Fibroblast of the conjunctiva (primary cell): ENCODE measurements at regions not wholly inside any gene's neighbourhood (a gene's known extent, or its start where the extent isn't known, plus 50 kb on each side); places are given as distances from the start of the nearest gene placed in this dataset.

Experiments used
- DNase-seq: peaks from one replicate; pipeline ENCODE4 v3.0.0-alpha.2; 2010; ENCODE audit warnings: low read depth

DNA sequence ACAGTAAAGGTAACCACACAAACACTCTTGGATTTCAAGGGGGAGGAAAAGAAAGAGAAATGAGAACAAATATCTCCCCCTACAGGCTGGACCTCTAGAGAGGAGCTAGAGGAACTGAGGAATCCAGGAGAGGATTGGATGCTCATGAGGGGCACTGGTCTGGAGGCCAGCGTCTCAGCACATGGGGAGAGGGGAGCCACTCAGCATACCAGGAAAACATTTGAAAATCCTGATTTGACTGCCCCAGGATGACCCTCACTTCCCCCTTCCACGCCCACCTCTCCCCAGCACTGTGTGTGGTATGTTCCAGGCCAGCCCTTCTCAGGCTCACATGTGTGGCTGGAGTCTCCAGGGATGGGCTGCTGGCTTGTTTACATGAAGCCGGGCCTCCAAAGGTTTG is 396.8 kb upstream of the ID2 start:
- DNase-seq = no peak

DNA sequence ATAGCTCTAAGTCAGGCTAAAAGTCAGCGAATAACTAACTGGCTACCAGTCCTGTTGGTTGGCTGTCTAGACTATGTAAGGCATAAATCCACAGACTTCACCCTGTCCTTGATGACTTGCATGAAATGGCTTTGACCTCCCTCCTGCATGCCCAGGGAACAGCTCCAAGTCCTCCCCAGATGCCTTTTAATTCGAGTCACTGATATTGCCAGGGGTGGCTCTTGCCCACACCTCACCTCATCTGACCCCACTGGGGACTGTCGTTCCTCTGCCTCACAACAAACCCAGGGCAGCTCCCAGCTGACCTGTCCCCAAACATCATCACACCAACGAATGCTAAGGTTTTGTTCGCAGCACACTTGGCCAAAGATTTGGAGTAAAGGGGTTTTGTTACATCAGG is 396.0 kb upstream of the ID2 start:
- DNase-seq = no peak

DNA sequence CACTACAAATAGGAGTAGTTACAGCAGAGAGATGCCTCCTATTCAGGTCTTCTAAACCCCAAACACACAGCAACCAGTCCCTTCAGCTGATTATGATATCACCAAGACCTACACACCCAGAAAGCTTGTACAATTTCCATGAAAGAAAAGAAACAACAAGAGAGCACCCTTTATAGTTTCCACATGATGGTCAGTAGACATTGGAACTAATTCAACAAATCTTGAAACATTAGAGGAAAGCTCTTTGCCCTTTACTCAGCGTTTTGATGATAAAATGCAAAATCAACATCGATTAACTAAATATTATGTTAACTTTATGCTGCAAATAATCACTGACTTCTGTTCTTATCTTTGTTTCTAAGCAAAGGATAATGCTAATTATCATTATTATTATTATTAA is 393.6 kb upstream of the ID2 start:
- DNase-seq = no peak

DNA sequence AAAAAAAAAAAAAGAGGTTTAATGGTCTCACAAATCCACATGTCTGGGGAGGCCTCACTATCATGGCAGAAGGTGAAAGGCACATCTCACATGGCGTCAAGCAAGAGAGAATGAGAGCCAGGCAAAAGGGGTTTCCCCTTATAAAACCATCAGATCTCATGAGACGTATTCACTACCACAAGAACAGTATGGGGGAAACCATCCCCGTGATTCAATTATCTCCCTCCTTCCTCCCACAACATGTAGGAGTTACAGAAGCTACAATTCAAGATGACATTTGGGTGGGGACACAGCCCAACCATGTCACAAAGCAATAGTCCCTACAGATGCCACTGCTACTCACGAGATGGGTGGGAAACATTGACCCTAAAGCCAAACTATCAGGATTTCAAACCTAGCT is 392.7 kb upstream of the ID2 start:
- no peak for DNase-seq

DNA sequence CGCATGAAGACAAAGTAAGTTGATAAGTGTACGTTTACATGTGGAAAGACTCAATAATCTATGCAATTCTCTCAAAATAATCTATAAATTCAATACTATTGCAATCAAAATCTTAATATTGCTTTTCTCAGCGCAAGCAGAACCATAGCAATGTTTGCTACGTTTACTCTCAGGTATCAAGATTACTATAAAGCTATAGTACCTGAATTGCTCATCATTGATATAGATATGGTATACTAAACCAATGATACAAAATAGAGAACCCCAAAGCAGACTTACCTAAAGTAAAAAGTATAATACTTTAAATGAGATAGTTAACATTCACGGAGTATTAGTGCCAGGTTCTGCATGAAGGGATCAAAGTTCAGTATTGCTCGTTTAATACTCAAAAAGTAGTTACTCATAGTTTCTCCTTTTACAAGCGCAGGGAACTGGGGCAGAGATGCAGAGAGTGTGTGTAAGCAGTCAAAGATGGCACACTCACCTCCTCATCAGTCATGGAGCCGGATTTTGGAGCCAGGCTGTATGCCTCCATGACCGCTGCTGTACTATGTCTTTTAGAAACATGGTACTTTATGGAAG is 391.0 kb upstream of the ID2 start:
- no peak for DNase-seq

GRCh38 chr2:8296306-8296705 is 385.6 kb upstream of the ID2 start:
- DNase-seq = no peak

DNA sequence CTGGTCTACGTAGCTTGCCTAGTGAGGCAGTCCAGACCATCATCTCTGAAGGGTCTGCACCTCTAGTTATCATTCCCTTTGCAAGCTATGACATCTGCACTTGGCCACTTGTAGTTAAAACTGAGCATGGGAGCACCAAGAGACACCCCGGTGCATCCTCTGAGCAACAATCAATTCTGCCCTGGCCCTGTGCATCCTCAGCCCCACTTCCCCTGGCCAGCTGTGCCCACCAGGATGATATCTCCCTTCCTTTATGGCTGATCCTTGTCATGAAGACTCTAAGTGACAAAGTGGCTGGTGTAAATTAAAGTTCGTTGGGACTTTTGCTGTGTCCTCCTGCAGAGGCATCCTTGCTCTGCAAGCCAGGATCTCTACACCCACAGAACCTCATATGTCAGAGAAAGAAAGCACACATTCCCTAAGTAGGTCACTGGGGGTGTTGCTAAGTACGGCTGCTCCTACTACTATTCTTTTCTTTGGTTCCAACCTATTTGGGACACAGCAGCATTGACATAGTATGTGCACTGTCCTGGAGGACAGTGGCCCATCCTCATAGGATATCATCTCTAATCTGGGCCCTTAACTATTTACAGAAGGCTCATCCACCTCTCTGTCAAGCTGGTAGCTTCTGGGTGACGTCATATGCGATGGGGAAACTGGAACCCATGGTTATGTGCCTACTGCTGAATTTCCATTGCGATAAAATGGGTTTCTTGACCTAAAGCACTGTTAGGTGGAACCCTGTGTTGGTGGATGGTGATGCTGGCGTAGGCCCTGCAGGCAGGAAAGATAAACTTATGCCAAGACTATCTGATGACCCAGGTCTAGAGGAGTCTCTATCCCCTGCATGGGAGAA is 384.3 kb upstream of the ID2 start:
- DNase-seq = no peak

DNA sequence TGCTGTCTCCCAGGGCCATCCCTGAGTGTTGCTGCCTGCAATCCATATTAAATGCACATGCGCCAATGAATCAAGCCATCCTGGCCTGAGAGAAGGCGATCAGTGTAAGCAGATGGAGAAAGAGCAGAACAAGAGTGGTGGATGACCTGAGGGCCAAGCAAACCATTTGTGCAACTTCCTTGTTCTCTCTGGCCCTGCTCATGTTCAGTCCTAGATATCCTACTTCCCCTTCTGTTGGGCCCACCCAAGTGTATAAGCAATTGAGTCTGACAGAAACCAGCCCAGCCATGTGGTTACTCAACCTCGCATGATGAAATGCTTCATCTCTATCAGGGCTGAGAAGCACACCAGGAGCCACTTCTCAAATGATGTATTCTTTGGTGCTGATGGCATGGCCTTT is 383.1 kb upstream of the ID2 start:
- DNase-seq = no peak

GRCh38 chr2:8300216-8300615 is 381.6 kb upstream of the ID2 start:
- no peak for DNase-seq

DNA sequence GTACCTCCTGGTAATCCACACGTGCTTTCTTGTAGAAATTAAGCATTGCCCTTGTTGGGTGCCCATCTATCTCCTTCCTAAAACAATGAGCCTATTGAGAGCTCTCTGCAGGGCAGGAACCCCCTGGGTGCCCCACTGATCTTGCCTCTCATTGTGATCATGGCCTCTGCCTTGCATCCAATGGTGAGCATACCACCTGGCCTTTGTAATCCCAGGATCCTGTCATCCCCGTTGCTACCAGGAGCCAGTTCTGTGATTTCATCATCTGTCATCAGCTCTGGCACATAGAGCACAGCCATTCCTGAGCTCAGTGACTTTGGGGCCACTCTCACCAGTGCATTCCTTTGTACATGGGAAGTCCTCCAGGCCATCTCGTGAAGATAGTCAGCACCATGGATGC is 381.0 kb upstream of the ID2 start:
- DNase-seq = no peak

DNA sequence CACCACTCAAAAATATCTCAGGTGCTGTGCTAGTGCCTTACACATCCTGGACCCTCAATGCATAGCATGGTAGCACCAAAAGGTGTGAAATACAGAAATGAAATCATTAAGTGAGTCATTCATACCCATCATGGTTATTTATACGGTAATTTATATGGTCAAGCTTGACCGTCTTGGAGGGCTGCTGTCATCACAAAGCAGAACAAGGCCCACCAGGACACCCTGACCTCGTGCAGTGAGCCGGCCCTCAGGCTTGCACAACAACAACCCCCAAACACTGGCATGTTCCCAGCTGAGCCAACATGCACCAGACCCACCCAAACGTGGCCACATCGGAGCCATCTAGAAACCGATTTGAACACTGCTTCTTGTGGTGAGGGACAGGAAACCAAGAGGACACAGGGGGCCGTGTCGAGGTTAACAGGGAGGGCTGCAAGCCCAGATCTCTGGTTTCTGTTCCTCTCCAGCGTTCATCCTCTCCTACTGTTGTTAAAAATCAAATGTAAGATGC is 378.5 kb upstream of the ID2 start:
- no peak for DNase-seq

DNA sequence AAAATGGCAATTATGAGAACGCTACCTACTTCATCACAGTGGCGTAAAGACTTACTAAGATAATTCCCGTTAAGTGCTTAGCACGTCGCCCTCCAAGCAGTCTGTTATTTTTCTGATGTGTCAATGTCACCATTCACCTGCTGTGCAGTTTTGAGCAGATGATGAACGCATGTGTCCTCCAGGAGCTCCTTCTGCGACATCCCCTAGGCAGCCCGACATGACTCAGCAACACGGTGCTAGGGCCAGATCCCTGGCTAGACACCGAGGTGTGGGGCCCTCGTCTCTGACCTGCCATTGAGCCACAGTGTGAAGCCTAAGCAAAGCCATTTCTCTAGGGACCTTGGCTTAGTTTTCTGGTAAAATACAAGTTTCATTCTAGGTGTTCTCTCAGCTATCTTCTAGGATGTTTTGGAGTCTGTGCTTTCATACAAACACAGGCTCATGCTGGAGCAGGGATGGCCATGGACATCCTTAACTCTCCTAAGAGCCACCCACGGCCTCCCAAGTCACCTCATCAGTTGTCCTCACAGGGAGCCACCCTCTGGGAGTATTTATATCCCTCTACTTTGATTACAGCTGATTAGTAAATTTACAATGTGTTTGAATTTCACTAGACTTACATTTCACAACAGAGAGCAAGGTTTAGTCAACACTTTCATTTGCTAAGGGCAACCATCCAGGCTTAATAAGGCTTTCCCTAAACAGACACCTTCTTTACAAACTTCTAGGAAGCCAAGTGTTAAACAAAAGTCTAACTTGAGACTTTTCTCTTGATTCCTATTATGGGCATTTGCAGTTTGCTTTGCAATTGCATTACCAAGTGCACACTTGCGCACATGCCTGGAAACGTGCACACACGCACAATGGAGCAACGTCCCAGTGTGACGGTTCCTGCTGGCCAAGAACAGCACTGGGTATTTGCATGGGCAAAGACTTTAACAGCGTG is 376.8 kb upstream of the ID2 start:
- DNase-seq = no peak

DNA sequence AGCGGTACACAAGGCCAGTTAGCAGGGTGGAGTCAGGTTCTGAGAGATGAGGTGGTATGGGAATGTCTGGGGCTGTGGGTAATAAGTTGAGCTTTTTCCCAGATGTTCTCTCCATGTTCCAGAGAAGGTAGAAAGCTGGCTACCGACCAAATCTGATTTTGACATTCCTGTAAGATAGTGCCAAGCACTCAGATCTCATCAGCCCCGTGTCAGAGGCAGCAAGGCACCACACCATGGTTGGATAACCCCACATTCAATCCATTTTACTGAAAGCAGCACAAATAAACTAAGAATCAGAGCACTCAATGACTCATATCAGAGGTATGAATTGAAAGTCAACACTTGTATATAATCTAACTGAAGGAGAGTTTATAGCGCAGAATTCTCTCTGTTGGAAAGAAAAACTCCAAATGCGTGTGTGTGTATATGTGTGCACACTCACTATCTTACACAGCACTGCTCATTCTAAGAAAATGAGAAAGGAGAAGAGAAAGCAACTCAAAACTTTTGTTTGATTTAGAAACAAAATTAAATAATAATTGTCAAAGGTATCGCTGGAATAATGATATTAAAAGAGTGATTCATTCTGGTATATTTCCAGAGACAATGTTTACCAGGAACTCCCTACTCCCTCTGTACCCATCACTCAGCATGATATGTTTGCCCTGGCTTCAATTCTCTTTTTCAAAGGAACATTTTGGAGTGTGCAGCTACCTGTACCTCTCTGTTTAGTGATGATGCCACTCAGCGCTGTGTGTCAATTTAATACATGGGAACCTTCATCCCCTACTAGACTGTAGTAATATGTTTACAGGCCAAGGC is 375.1 kb upstream of the ID2 start:
- no peak for DNase-seq

GRCh38 chr2:8307606-8308180 is 374.2 kb upstream of the ID2 start:
- DNase-seq = no peak

GRCh38 chr2:8309131-8309530 is 372.7 kb upstream of the ID2 start:
- DNase-seq = no peak

- no peak for DNase-seq
Measured at GRCh38 chr2:8310557-8311455, 371.1 kb upstream of the ID2 start.

- no peak for DNase-seq
Measured at GRCh38 chr2:8312221-8312620, 369.6 kb upstream of the ID2 start.

DNA sequence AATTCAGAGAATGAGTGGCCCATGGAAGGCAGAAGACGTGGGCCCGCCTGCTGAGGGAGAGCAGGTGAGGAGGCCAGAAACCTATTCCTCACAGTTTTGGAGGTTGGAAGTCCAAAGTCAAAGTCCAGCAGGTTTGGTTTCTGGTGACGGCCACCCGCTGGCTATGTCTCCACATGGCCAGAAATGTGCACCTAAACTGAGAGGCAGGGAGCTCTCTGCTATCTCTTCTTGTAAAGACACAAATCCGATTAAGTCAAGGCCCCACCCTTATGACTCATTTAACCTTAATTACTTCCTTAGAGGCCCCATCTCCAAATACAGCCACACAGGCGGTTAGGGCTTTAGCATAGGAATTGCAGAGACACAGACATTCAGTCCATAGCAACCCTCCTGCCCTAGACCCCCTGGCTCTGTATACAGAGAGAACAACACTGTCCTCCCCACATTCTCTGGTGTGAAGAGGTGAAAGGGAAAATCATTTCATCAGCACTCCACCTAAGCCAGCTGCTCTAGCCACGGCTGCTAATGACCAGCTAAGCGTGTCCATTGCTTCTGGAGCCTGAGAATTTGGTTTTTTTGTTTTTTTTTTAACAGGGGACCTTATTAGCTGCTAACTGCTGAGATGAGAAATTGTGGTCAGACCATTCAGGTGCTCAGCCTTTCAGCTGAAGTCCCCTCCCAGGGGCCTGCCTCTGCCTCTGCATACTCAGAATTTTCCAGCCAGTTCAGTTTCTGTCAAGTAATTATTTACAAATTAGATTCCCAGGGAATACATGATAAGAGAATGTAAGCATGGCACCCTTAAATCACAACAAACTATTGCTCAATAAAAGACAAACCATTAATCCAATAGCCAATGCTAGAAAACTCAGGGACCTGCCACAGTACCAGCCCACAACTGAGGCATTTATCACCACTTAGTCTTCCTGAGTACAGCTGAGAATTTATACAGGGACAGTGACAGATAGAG is 368.7 kb upstream of the ID2 start:
- no peak for DNase-seq

DNA sequence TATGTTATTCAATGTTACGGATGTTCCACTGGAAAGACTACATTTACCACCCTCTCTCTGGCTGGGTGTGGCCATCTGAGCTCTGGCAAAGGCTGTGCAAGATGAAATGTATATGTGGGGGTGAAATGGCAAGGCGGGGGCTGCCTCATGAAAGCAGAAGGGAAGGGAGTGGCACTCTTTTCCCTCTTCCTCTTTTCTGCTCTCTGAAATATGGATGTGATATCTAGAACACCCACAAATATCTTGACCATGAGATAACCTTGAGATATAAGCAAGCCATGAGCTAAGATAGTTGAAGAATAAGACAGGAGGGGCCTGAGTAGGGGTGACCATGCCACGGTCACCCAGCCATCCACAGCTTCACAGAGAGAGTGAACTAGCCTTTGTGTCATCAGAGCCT is 367.8 kb upstream of the ID2 start:
- no peak for DNase-seq
